ENCODE measurements at regions not wholly inside any gene's neighbourhood (a gene's known extent, or its start where the extent isn't known, plus 50 kb on each side); places are given as distances from the start of the nearest gene placed in this dataset.

DNA sequence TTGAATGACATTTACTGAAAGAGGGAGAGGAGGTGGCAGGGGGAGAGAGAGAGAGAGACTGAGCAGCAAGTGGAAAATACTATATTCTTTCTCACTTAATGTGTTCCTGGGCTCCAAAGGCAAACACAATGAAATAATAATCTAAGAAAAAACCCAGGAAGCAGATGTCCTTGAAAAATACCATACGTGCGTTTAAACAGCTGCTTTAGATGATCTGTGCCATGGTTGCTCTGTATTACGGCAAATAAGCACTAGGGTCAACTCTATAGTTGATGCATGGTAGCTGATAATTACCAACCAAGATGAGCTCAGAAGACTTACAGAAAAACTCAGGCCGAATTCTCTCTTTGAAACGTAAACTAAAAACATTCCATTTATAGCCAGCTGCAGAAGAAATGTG lies 410.3 kb upstream of the TBL1XR1 start:
- DNase-seq: no peak
- TF ChIP-seq, protein P1, sequence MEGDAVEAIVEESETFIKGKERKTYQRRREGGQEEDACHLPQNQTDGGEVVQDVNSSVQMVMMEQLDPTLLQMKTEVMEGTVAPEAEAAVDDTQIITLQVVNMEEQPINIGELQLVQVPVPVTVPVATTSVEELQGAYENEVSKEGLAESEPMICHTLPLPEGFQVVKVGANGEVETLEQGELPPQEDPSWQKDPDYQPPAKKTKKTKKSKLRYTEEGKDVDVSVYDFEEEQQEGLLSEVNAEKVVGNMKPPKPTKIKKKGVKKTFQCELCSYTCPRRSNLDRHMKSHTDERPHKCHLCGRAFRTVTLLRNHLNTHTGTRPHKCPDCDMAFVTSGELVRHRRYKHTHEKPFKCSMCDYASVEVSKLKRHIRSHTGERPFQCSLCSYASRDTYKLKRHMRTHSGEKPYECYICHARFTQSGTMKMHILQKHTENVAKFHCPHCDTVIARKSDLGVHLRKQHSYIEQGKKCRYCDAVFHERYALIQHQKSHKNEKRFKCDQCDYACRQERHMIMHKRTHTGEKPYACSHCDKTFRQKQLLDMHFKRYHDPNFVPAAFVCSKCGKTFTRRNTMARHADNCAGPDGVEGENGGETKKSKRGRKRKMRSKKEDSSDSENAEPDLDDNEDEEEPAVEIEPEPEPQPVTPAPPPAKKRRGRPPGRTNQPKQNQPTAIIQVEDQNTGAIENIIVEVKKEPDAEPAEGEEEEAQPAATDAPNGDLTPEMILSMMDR (IDR thresholded peaks at IDR 0.05): no peak
- H3K4me3 ChIP-seq: no peak overlapping the region
- H3K9me3 ChIP-seq: no peaks in the 10 kb centered on the region
- no peaks in the 10 kb centered on the region for H3K36me3 ChIP-seq
- intact Hi-C loops (cut with DNase I): no loop called here
- 80 to 86% methylated on average over 5 of the region's 5 CpGs for WGBS, 2 donors
- H3K4me1 ChIP-seq: peaks cover 9 to 43% (median 18%) of the 10 kb centered on the region in 3 donors
- peak overlapping the region in 2 of 4 donors; percentile 42 to 54 for H3K27ac ChIP-seq
- H3K27me3 ChIP-seq: no peaks in the 10 kb centered on the region

DNA sequence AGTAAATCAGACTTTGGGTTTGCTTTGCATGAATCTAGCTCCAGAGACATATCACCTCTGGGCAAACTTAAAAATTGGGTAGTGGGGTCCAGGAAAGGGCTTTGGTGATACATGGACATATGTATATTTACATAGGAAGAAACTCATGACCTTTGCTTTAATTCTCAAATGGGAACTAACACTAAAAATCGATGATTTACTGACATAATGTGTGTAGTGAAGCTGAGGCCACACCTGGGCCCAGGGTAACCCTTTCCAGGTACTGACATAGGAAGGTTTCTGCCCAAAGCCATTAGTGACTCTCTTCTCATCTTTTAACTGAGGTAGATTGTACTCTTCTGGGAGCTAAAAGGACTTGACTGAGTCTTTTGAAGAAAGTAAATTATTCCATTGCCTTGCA lies 411.2 kb upstream of the TBL1XR1 start:
- no peak overlapping the region for H3K27ac ChIP-seq
- H3K36me3 ChIP-seq: no peaks in the 10 kb centered on the region
- peaks cover under 1 to 35% (median 10%) of the 10 kb centered on the region in 3 donors for H3K4me1 ChIP-seq
- no peak for TF ChIP-seq POLR2A (IDR thresholded peaks at IDR 0.05)
- TF ChIP-seq, protein P1 (IDR thresholded peaks at IDR 0.05): no peak
- no peak for DNase-seq
- no peak overlapping the region for H3K4me3 ChIP-seq
- WGBS, 2 donors: 32 to 42% methylated on average over 1 of the region's 1 CpG
- no peaks in the 10 kb centered on the region for H3K9me3 ChIP-seq
- intact Hi-C loops (cut with DNase I): no loop called here
- H3K27me3 ChIP-seq: no peaks in the 10 kb centered on the region

DNA sequence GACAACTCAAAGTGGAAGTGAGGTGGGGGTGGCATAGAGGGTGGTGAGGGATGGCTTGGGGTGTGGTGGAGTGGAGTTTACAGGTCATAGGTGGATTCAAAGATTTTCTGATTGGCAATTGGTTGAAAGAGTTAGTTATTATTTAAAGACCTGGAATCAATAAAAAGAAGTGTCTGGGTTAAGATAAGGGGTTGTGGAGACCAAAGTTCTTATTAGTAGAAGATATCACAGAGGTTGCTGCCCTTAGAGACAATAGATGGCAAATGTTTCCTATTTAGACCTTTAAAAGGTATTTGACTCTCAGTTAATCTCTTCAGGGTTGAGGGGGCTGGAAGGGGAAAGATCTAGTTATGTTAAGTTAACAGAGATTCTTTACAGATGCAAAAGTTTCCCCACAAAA lies 412.3 kb upstream of the TBL1XR1 start:
- Histone ChIP-seq H3K27me3 (no peaks in the 10 kb centered on the region), H3K4me3 (no peak overlapping the region), H3K9me3 (no peaks in the 10 kb centered on the region), H3K36me3 (no peaks in the 10 kb centered on the region), H3K27ac (no peak overlapping the region), H3K4me1 (peaks cover 0 to 36% (median 10%) of the 10 kb centered on the region in 3 donors)
- TF ChIP-seq, protein P1 (IDR thresholded peaks at IDR 0.05): no peak
- no peak for TF ChIP-seq POLR2A (IDR thresholded peaks at IDR 0.05)
- no peak for DNase-seq
- intact Hi-C loops (cut with DNase I): no loop called here

DNA sequence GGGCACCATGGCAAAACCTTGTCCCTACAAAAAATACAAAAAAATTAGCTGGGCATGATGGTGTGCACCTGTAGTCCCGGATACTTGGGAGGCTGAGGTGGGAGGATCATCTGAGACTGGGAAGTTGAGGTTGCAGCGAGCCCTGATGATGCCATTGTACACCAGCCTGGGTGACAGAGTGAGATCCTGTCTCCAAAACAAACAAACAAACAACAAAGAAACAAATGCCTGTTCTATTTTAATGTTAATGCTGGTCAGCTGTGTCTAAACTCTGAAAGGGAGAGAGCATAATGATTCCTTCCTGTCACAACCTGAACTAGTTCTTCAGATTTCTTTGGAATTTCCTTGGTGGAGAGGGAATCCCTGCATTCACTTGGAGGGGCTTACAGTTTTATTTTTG lies 413.0 kb upstream of the TBL1XR1 start:
- no peaks in the 10 kb centered on the region for H3K9me3 ChIP-seq
- intact Hi-C loops (cut with DNase I): no loop called here
- no peaks in the 10 kb centered on the region for H3K27me3 ChIP-seq
- no peak overlapping the region for H3K27ac ChIP-seq
- WGBS, 2 donors: 71 to 90% methylated on average over 2 of the region's 2 CpGs
- no peak overlapping the region for H3K4me3 ChIP-seq
- TF ChIP-seq, protein P1 (IDR thresholded peaks at IDR 0.05): no peak
- no peak for TF ChIP-seq POLR2A (IDR thresholded peaks at IDR 0.05)
- no peaks in the 10 kb centered on the region for H3K36me3 ChIP-seq
- peaks cover 5 to 42% (median 15%) of the 10 kb centered on the region in 3 donors for H3K4me1 ChIP-seq
- no peak for DNase-seq

DNA sequence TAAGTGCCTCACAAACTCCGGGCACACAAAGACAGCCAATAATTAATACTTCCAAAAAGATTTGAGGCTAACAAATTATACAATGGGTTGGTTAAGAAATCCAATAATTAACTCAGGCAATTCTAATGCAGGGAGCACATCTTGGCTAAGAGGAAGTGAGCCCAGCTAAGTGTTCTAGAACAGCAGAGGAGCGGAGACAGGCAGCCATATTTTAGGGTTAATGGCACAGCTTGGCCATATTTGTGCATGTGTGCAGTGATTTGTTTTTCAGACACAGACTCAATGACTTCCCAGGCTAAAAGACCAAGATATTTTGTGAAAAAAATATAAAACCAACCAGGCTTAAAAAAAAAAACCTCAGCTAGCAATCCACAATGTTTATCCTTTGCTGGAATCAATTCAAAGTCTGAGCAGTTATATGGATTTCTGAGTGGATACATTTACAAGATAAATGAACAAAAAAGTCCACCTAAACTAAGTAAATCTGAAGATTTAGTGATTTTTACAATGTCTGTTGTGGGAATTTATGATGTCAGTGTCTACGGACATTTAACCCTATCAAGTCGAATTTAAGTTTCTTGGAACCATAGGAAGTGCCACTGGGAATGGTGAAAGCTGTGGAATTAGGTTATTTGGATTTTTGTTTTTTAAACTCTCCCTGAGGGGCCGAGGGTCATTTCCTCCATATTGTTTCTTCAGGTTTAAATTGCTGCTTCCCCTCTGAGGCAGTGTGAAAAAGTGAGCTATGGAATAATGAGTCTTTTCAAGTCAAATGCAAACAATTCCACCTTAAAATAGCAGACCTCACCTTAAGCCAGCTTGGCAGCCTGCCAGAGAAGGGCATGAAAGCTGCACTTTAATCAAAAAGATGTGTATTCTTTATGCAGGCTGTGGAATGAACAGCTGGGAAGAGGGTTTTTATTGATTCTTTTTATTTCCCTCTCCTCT lies 413.7 kb upstream of the TBL1XR1 start:
- WGBS, 2 donors: 51 to 67% methylated on average over 5 of the region's 5 CpGs
- Histone ChIP-seq H3K4me1 (peaks cover 5 to 48% (median 18%) of the 10 kb centered on the region in 3 donors), H3K9me3 (no peaks in the 10 kb centered on the region), H3K27ac (no peak overlapping the region), H3K27me3 (no peaks in the 10 kb centered on the region), H3K36me3 (no peaks in the 10 kb centered on the region), H3K4me3 (no peak overlapping the region)
- no peak for TF ChIP-seq POLR2A (IDR thresholded peaks at IDR 0.05)
- TF ChIP-seq, protein P1 (IDR thresholded peaks at IDR 0.05): no peak
- DNase-seq: no peak
- intact Hi-C loops (cut with DNase I): no loop called here
